Astrocyte (in vitro differentiated cells and primary cell): ENCODE measurements at regions not wholly inside any gene's neighbourhood (a gene's known extent, or its start where the extent isn't known, plus 50 kb on each side); places are given as distances from the start of the nearest gene placed in this dataset.

Source experiments
- DNase-seq: peaks from one replicate; pipeline ENCODE4 v3.0.0-alpha.2; 2010; ENCODE audit warnings: low read depth
- FAIRE-seq: peaks from 2 replicates; lab custom pipeline; 2011; peaks lifted over from hg19 to GRCh38; lab: Jason Lieb, UNC
- H2AFZ ChIP-seq: 2 replicates; pipeline ENCODE4 v1.6.0; 2012; ENCODE audit warnings: low read depth, low read length, inconsistent platforms
- H3K27ac ChIP-seq: 2 replicates; pipeline ENCODE4 v1.5.1; 2011; ENCODE audit warnings: low read depth, low read length, inconsistent platforms
- H3K27me3 ChIP-seq: 2 replicates; pipeline ENCODE4 v1.6.0; 2011; ENCODE audit warnings: low read length, inconsistent platforms; ENCODE audit not compliant: insufficient read depth
- H3K36me3 ChIP-seq: 2 replicates; pipeline ENCODE4 v1.5.1; 2011; ENCODE audit warnings: low read length, inconsistent platforms; ENCODE audit not compliant: insufficient read depth
- H3K4me1 ChIP-seq: 2 replicates; pipeline ENCODE4 v1.5.1; 2011; ENCODE audit warnings: low read length, inconsistent platforms; ENCODE audit not compliant: insufficient read depth
- H3K4me2 ChIP-seq: 2 replicates; pipeline ENCODE4 v1.6.0; 2012; ENCODE audit warnings: low read length, inconsistent platforms
- H3K4me3 ChIP-seq: 2 replicates; pipeline ENCODE4 v1.5.1; 2011; ENCODE audit warnings: low read depth, mild to moderate bottlenecking, low read length, inconsistent platforms; ENCODE audit not compliant: insufficient read depth
- H3K79me2 ChIP-seq: 2 replicates; pipeline ENCODE4 v1.6.0; 2012; ENCODE audit warnings: mild to moderate bottlenecking, low read length, inconsistent platforms; ENCODE audit not compliant: insufficient read depth
- H3K9ac ChIP-seq: 2 replicates; pipeline ENCODE4 v1.6.0; 2012; ENCODE audit warnings: mild to moderate bottlenecking, low read length, inconsistent platforms
- H3K9me3 ChIP-seq: 2 replicates; pipeline ENCODE4 v1.5.1; 2012; ENCODE audit warnings: low read depth, mild to moderate bottlenecking, low read length, inconsistent platforms; ENCODE audit not compliant: insufficient read depth
- H4K20me1 ChIP-seq: 2 replicates; pipeline ENCODE4 v1.6.0; 2012; ENCODE audit warnings: low read length, inconsistent platforms; ENCODE audit not compliant: insufficient read depth
- H3K27ac Mint-ChIP-seq: one replicate; pipeline ENCODE4 v1.8.0; 2021; ENCODE audit warnings: mild to moderate bottlenecking, mixed read lengths; ENCODE audit not compliant: unreplicated experiment
- H3K27me3 Mint-ChIP-seq: one replicate; pipeline ENCODE4 v1.8.0; 2021; ENCODE audit warnings: low read depth, mixed read lengths; ENCODE audit not compliant: unreplicated experiment
- H3K36me3 Mint-ChIP-seq: one replicate; pipeline ENCODE4 v1.8.0; 2021; ENCODE audit warnings: low read depth, mixed read lengths; ENCODE audit not compliant: unreplicated experiment
- H3K4me1 Mint-ChIP-seq: one replicate; pipeline ENCODE4 v1.8.0; 2021; ENCODE audit warnings: low read depth, mixed read lengths; ENCODE audit not compliant: unreplicated experiment
- H3K4me3 Mint-ChIP-seq: one replicate; pipeline ENCODE4 v1.8.0; 2021; ENCODE audit warnings: mild to moderate bottlenecking, moderate library complexity, mixed read lengths; ENCODE audit not compliant: unreplicated experiment
- H3K9me3 Mint-ChIP-seq: one replicate; pipeline ENCODE4 v1.8.0; 2021; ENCODE audit warnings: mild to moderate bottlenecking, mixed read lengths; ENCODE audit not compliant: unreplicated experiment
- EZH2 ChIP-seq: IDR thresholded peaks from 2 replicates; pipeline ENCODE4 v1.6.1; 2012; ENCODE audit warnings: mild to moderate bottlenecking, low read length, inconsistent platforms; ENCODE audit not compliant: insufficient read depth
- TF ChIP-seq, protein P1 (sequence below): IDR thresholded peaks from 2 replicates; pipeline ENCODE4 v1.5.1; 2011; ENCODE audit warnings: low read depth, mild to moderate bottlenecking, inconsistent platforms, low read length, moderate library complexity; ENCODE audit not compliant: insufficient read depth

GRCh38 chr12:17853054-17853453 lies 236.9 kb downstream of the RERGL start:
- no peak overlapping the region for H3K27ac Mint-ChIP-seq

GRCh38 chr12:17841496-17841895 lies 248.5 kb downstream of the RERGL start:
- no peak for FAIRE-seq
- H3K27me3 Mint-ChIP-seq = no peaks in the 10 kb centered on the region

More at GRCh38 chr12:17853054-17853453, 236.9 kb downstream of the RERGL start:
- no peaks in the 10 kb centered on the region for H3K36me3 ChIP-seq
- FAIRE-seq (no peak), DNase-seq (no peak)
- no peak overlapping the region for H3K4me2 ChIP-seq
- Mint-ChIP-seq H3K9me3 (no peaks in the 10 kb centered on the region), H3K36me3 (no peaks in the 10 kb centered on the region), H3K4me1 (no peaks in the 10 kb centered on the region), H3K27me3 (no peaks in the 10 kb centered on the region), H3K4me3 (no peak overlapping the region)
- no peak overlapping the region for H3K9ac ChIP-seq
- no peaks in the 10 kb centered on the region for H3K79me2 ChIP-seq
- H3K4me3 ChIP-seq = no peak overlapping the region
- H3K27ac ChIP-seq = no peak overlapping the region
- TF ChIP-seq, protein P1, sequence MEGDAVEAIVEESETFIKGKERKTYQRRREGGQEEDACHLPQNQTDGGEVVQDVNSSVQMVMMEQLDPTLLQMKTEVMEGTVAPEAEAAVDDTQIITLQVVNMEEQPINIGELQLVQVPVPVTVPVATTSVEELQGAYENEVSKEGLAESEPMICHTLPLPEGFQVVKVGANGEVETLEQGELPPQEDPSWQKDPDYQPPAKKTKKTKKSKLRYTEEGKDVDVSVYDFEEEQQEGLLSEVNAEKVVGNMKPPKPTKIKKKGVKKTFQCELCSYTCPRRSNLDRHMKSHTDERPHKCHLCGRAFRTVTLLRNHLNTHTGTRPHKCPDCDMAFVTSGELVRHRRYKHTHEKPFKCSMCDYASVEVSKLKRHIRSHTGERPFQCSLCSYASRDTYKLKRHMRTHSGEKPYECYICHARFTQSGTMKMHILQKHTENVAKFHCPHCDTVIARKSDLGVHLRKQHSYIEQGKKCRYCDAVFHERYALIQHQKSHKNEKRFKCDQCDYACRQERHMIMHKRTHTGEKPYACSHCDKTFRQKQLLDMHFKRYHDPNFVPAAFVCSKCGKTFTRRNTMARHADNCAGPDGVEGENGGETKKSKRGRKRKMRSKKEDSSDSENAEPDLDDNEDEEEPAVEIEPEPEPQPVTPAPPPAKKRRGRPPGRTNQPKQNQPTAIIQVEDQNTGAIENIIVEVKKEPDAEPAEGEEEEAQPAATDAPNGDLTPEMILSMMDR = no peak
- TF ChIP-seq EZH2 = no peak
- H4K20me1 ChIP-seq = no peaks in the 10 kb centered on the region
- no peaks in the 10 kb centered on the region for H3K9me3 ChIP-seq
- no peaks in the 10 kb centered on the region for H3K27me3 ChIP-seq
- no peak overlapping the region for H2AFZ ChIP-seq
- no peaks in the 10 kb centered on the region for H3K4me1 ChIP-seq

GRCh38 chr12:17829813-17830212 lies 260.2 kb downstream of the RERGL start:
- Mint-ChIP-seq H3K27me3 (no peaks in the 10 kb centered on the region), H3K27ac (no peak overlapping the region), H3K9me3 (no peaks in the 10 kb centered on the region), H3K36me3 (no peaks in the 10 kb centered on the region), H3K4me3 (no peak overlapping the region), H3K4me1 (no peaks in the 10 kb centered on the region)
- DNase-seq (no peak), FAIRE-seq (no peak)
- Histone ChIP-seq H3K4me2 (no peak overlapping the region), H3K9me3 (no peaks in the 10 kb centered on the region), H3K27me3 (no peaks in the 10 kb centered on the region), H2AFZ (no peak overlapping the region), H3K27ac (no peak overlapping the region), H3K4me1 (no peaks in the 10 kb centered on the region), H3K36me3 (no peaks in the 10 kb centered on the region), H3K79me2 (no peaks in the 10 kb centered on the region), H3K4me3 (no peak overlapping the region), H4K20me1 (no peaks in the 10 kb centered on the region), H3K9ac (no peak overlapping the region)
- TF ChIP-seq EZH2 = no peak
- TF ChIP-seq, protein P1 = no peak

More at GRCh38 chr12:17841496-17841895, 248.5 kb downstream of the RERGL start:
- no peak overlapping the region for H3K4me2 ChIP-seq
- H3K9ac ChIP-seq = no peak overlapping the region
- Mint-ChIP-seq H3K4me3 (no peak overlapping the region), H3K36me3 (no peaks in the 10 kb centered on the region), H3K4me1 (no peaks in the 10 kb centered on the region), H3K27ac (no peak overlapping the region), H3K9me3 (no peaks in the 10 kb centered on the region)
- H3K4me3 ChIP-seq = no peak overlapping the region
- H3K9me3 ChIP-seq = no peaks in the 10 kb centered on the region
- H3K27me3 ChIP-seq = no peaks in the 10 kb centered on the region
- H3K79me2 ChIP-seq = no peaks in the 10 kb centered on the region
- H2AFZ ChIP-seq = no peak overlapping the region
- H3K36me3 ChIP-seq = no peaks in the 10 kb centered on the region
- no peak for DNase-seq
- H4K20me1 ChIP-seq = no peaks in the 10 kb centered on the region
- no peak for TF ChIP-seq EZH2
- TF ChIP-seq, protein P1 = no peak
- no peak overlapping the region for H3K27ac ChIP-seq
- H3K4me1 ChIP-seq = no peaks in the 10 kb centered on the region
